Colonic mucosa (tissue), 1 donor: ENCODE measurements at regions not wholly inside any gene's neighbourhood (a gene's known extent, or its start where the extent isn't known, plus 50 kb on each side); places are given as distances from the start of the nearest gene placed in this dataset. TPM values are rescaled to one million over a fixed set of nuclear protein-coding genes. Genes with fewer than 3 reads are reported as not detected.

Experiments
- microRNA-seq: library from miRNA; unstranded; fragments of <30 nt; microRNA quantifications from one replicate; pipeline ENCODE4, GENCODE V29; 2019
- donor health status: DM: no; HTN: no; CAD: no.

Small RNA genes lying in the stretch of these regions (microRNA-seq; reads per million reads assigned to microRNA genes)
- gene MIR5093: not detected
